Right ventricle myocardium inferior (tissue), 1 donor: ENCODE measurements at regions not wholly inside any gene's neighbourhood (a gene's known extent, or its start where the extent isn't known, plus 50 kb on each side); places are given as distances from the start of the nearest gene placed in this dataset.

ENCODE experiments used
- ATAC-seq: fragments of 200-7000 bp; cut with Tn5 transposase; one replicate; pipeline ENCODE4 v1.9.1; 2020; ENCODE audit warnings: mild to moderate bottlenecking, moderate library complexity
- DNase-seq: peaks from one replicate; pipeline ENCODE4 v3.0.0; 2021; ENCODE audit errors: missing footprints
- intact Hi-C: fragments of 100-400 bp; cut with DNase I; formaldehyde crosslinking; loops from one replicate; pipeline ENCODE4 v1.11.0; 2022
- donor health status: DM: no; HTN: yes; CAD: no; lungs with severe emphysema.

GRCh38 chrX:10741550-10741949 lies 121.2 kb upstream of the MID1 start:
- intact Hi-C loops = no loop called here
- no peak for ATAC-seq
- no peak for DNase-seq

- intact Hi-C loops = no loop called here
- DNase-seq (no peak), ATAC-seq (no peak)
Observed at GRCh38 chrX:10743476-10743875, 123.1 kb upstream of the MID1 start.

- ATAC-seq = no peak
- DNase-seq = no peak
- intact Hi-C loops = no loop called here
Observed at GRCh38 chrX:10744007-10744406, 123.6 kb upstream of the MID1 start.

GRCh38 chrX:10747975-10748374 lies 127.6 kb upstream of the MID1 start:
- intact Hi-C loops = no loop called here
- no peak for ATAC-seq

GRCh38 chrX:10749113-10749512 lies 128.7 kb upstream of the MID1 start:
- DNase-seq = no peak
- no peak for ATAC-seq
- intact Hi-C loops = no loop called here

More at GRCh38 chrX:10747975-10748374, 127.6 kb upstream of the MID1 start:
- DNase-seq = no peak

GRCh38 chrX:10750581-10750980 lies 130.2 kb upstream of the MID1 start:
- intact Hi-C loops = no loop called here
- DNase-seq = no peak
- no peak for ATAC-seq

GRCh38 chrX:10753116-10753515 lies 132.7 kb upstream of the MID1 start:
- intact Hi-C loops = no loop called here
- DNase-seq = no peak
- no peak for ATAC-seq

- intact Hi-C loops = no loop called here
- ATAC-seq (no peak), DNase-seq (no peak)
Observed at GRCh38 chrX:10754445-10754844, 134.1 kb upstream of the MID1 start.

- ATAC-seq (no peak), DNase-seq (no peak)
- intact Hi-C loops = no loop called here
Observed at GRCh38 chrX:10755439-10756334, 135.3 kb upstream of the MID1 start.

- intact Hi-C loops = no loop called here
- ATAC-seq (no peak), DNase-seq (no peak)
Observed at GRCh38 chrX:10756441-10756840, 136.1 kb upstream of the MID1 start.

GRCh38 chrX:10759141-10759799 lies 138.9 kb upstream of the MID1 start:
- no peak for ATAC-seq

GRCh38 chrX:10761447-10761846 lies 141.1 kb upstream of the MID1 start:
- intact Hi-C loops = no loop called here
- DNase-seq (no peak), ATAC-seq (no peak)

More at GRCh38 chrX:10759141-10759799, 138.9 kb upstream of the MID1 start:
- intact Hi-C loops = no loop called here
- DNase-seq = no peak

GRCh38 chrX:10769195-10769594 lies 148.8 kb upstream of the MID1 start:
- intact Hi-C loops = loop anchor here (2.0 kb wide), 1 partner anchor 580 kb away; no protein-coding TSS in a partner anchor
- no peak for DNase-seq
- ATAC-seq = no peak

GRCh38 chrX:10769696-10770619 lies 149.6 kb upstream of the MID1 start:
- DNase-seq = no peak
- no peak for ATAC-seq
- intact Hi-C loops = loop anchor here (2.0 kb wide), 1 partner anchor 581 kb away; no protein-coding TSS in a partner anchor

GRCh38 chrX:10773318-10773717 lies 152.9 kb upstream of the MID1 start:
- ATAC-seq = no peak
- no peak for DNase-seq
- intact Hi-C loops = no loop called here

- intact Hi-C loops = no loop called here
- no peak for DNase-seq
- ATAC-seq = no peak
Observed at GRCh38 chrX:10781847-10782530, 161.6 kb upstream of the MID1 start.

- ATAC-seq (no peak), DNase-seq (no peak)
- intact Hi-C loops = no loop called here
Observed at GRCh38 chrX:10783451-10783995, 163.1 kb upstream of the MID1 start.

- no peak for ATAC-seq
- intact Hi-C loops = no loop called here
- no peak for DNase-seq
Observed at GRCh38 chrX:10787264-10787663, 166.9 kb upstream of the MID1 start.
